ENCODE measurements at regions not wholly inside any gene's neighbourhood (a gene's known extent, or its start where the extent isn't known, plus 50 kb on each side); places are given as distances from the start of the nearest gene placed in this dataset.

- H3K9ac ChIP-seq (ENCODE audit: low read length): no peak overlapping the region
- H3K4me3 ChIP-seq (ENCODE audit: low read length): no peak overlapping the region
- H3K36me3 ChIP-seq (ENCODE audit: control insufficient read depth, insufficient read depth, low read length): no peaks in the 10 kb centered on the region
- H3K27me3 ChIP-seq (ENCODE audit: control insufficient read depth, insufficient read depth, low read length): no peaks in the 10 kb centered on the region
- no peaks in the 10 kb centered on the region for H3K4me1 ChIP-seq (ENCODE audit: control insufficient read depth, insufficient read depth, low read length)
- no peak overlapping the region for H3K27ac ChIP-seq (ENCODE audit: low read depth, low read length)
Measured at GRCh38 chr5:74127381-74128320, 501.7 kb downstream of the ARHGEF28 start.

GRCh38 chr5:74126294-74126693, 500.3 kb downstream of the ARHGEF28 start:
- no peak overlapping the region for H3K27ac ChIP-seq (ENCODE audit: low read depth, low read length)

GRCh38 chr5:74124826-74125225, 498.8 kb downstream of the ARHGEF28 start:
- no peak overlapping the region for H3K27ac ChIP-seq (ENCODE audit: low read depth, low read length)
- H3K9ac ChIP-seq (ENCODE audit: low read length): no peak overlapping the region
- H3K4me3 ChIP-seq (ENCODE audit: low read length): no peak overlapping the region
- no peaks in the 10 kb centered on the region for H3K27me3 ChIP-seq (ENCODE audit: control insufficient read depth, insufficient read depth, low read length)
- no peaks in the 10 kb centered on the region for H3K4me1 ChIP-seq (ENCODE audit: control insufficient read depth, insufficient read depth, low read length)
- no peaks in the 10 kb centered on the region for H3K36me3 ChIP-seq (ENCODE audit: control insufficient read depth, insufficient read depth, low read length)

More at GRCh38 chr5:74126294-74126693, 500.3 kb downstream of the ARHGEF28 start:
- H3K4me3 ChIP-seq (ENCODE audit: low read length): no peak overlapping the region
- no peaks in the 10 kb centered on the region for H3K27me3 ChIP-seq (ENCODE audit: control insufficient read depth, insufficient read depth, low read length)
- no peak overlapping the region for H3K9ac ChIP-seq (ENCODE audit: low read length)
- no peaks in the 10 kb centered on the region for H3K36me3 ChIP-seq (ENCODE audit: control insufficient read depth, insufficient read depth, low read length)
- no peaks in the 10 kb centered on the region for H3K4me1 ChIP-seq (ENCODE audit: control insufficient read depth, insufficient read depth, low read length)

GRCh38 chr5:74123929-74124328, 497.9 kb downstream of the ARHGEF28 start:
- H3K27me3 ChIP-seq (ENCODE audit: control insufficient read depth, insufficient read depth, low read length): no peaks in the 10 kb centered on the region
- no peaks in the 10 kb centered on the region for H3K4me1 ChIP-seq (ENCODE audit: control insufficient read depth, insufficient read depth, low read length)
- no peaks in the 10 kb centered on the region for H3K36me3 ChIP-seq (ENCODE audit: control insufficient read depth, insufficient read depth, low read length)

GRCh38 chr5:74122979-74123590, 497.1 kb downstream of the ARHGEF28 start:
- H3K27ac ChIP-seq (ENCODE audit: low read depth, low read length): no peak overlapping the region

More at GRCh38 chr5:74123929-74124328, 497.9 kb downstream of the ARHGEF28 start:
- no peak overlapping the region for H3K27ac ChIP-seq (ENCODE audit: low read depth, low read length)
- H3K4me3 ChIP-seq (ENCODE audit: low read length): no peak overlapping the region
- no peak overlapping the region for H3K9ac ChIP-seq (ENCODE audit: low read length)

GRCh38 chr5:74122175-74122574, 496.2 kb downstream of the ARHGEF28 start:
- H3K27me3 ChIP-seq (ENCODE audit: control insufficient read depth, insufficient read depth, low read length): no peaks in the 10 kb centered on the region
- H3K9ac ChIP-seq (ENCODE audit: low read length): no peak overlapping the region
- H3K4me1 ChIP-seq (ENCODE audit: control insufficient read depth, insufficient read depth, low read length): no peaks in the 10 kb centered on the region
- H3K4me3 ChIP-seq (ENCODE audit: low read length): no peak overlapping the region
- H3K36me3 ChIP-seq (ENCODE audit: control insufficient read depth, insufficient read depth, low read length): no peaks in the 10 kb centered on the region
- H3K27ac ChIP-seq (ENCODE audit: low read depth, low read length): no peak overlapping the region

More at GRCh38 chr5:74122979-74123590, 497.1 kb downstream of the ARHGEF28 start:
- Histone ChIP-seq H3K9ac (ENCODE audit: low read length) (no peak overlapping the region), H3K36me3 (ENCODE audit: control insufficient read depth, insufficient read depth, low read length) (no peaks in the 10 kb centered on the region), H3K4me1 (ENCODE audit: control insufficient read depth, insufficient read depth, low read length) (no peaks in the 10 kb centered on the region), H3K27me3 (ENCODE audit: control insufficient read depth, insufficient read depth, low read length) (no peaks in the 10 kb centered on the region), H3K4me3 (ENCODE audit: low read length) (no peak overlapping the region)

GRCh38 chr5:74120585-74120984, 494.6 kb downstream of the ARHGEF28 start:
- no peak overlapping the region for H3K4me3 ChIP-seq (ENCODE audit: low read length)
- H3K4me1 ChIP-seq (ENCODE audit: control insufficient read depth, insufficient read depth, low read length): no peaks in the 10 kb centered on the region
- H3K36me3 ChIP-seq (ENCODE audit: control insufficient read depth, insufficient read depth, low read length): no peaks in the 10 kb centered on the region
- H3K27ac ChIP-seq (ENCODE audit: low read depth, low read length): no peak overlapping the region
- no peaks in the 10 kb centered on the region for H3K27me3 ChIP-seq (ENCODE audit: control insufficient read depth, insufficient read depth, low read length)
- no peak overlapping the region for H3K9ac ChIP-seq (ENCODE audit: low read length)

- Histone ChIP-seq H3K4me1 (ENCODE audit: control insufficient read depth, insufficient read depth, low read length) (no peaks in the 10 kb centered on the region), H3K4me3 (ENCODE audit: low read length) (no peak overlapping the region), H3K9ac (ENCODE audit: low read length) (no peak overlapping the region)
Measured at GRCh38 chr5:74118071-74118470, 492.1 kb downstream of the ARHGEF28 start.

GRCh38 chr5:74116984-74117383, 491.0 kb downstream of the ARHGEF28 start:
- H3K9ac ChIP-seq (ENCODE audit: low read length): no peak overlapping the region
- no peaks in the 10 kb centered on the region for H3K36me3 ChIP-seq (ENCODE audit: control insufficient read depth, insufficient read depth, low read length)
- H3K27ac ChIP-seq (ENCODE audit: low read depth, low read length): no peak overlapping the region
- no peak overlapping the region for H3K4me3 ChIP-seq (ENCODE audit: low read length)
- no peaks in the 10 kb centered on the region for H3K27me3 ChIP-seq (ENCODE audit: control insufficient read depth, insufficient read depth, low read length)
- no peaks in the 10 kb centered on the region for H3K4me1 ChIP-seq (ENCODE audit: control insufficient read depth, insufficient read depth, low read length)

More at GRCh38 chr5:74118071-74118470, 492.1 kb downstream of the ARHGEF28 start:
- H3K27ac ChIP-seq (ENCODE audit: low read depth, low read length): no peak overlapping the region
- H3K27me3 ChIP-seq (ENCODE audit: control insufficient read depth, insufficient read depth, low read length): no peaks in the 10 kb centered on the region
- no peaks in the 10 kb centered on the region for H3K36me3 ChIP-seq (ENCODE audit: control insufficient read depth, insufficient read depth, low read length)

- no peak overlapping the region for H3K9ac ChIP-seq (ENCODE audit: low read length)
- no peak overlapping the region for H3K27ac ChIP-seq (ENCODE audit: low read depth, low read length)
- H3K4me3 ChIP-seq (ENCODE audit: low read length): no peak overlapping the region
- H3K36me3 ChIP-seq (ENCODE audit: control insufficient read depth, insufficient read depth, low read length): no peaks in the 10 kb centered on the region
- no peaks in the 10 kb centered on the region for H3K27me3 ChIP-seq (ENCODE audit: control insufficient read depth, insufficient read depth, low read length)
- H3K4me1 ChIP-seq (ENCODE audit: control insufficient read depth, insufficient read depth, low read length): no peaks in the 10 kb centered on the region
Measured at GRCh38 chr5:74116266-74116665, 490.3 kb downstream of the ARHGEF28 start.

- no peak overlapping the region for H3K27ac ChIP-seq (ENCODE audit: low read depth, low read length)
Measured at GRCh38 chr5:74113927-74114326, 487.9 kb downstream of the ARHGEF28 start.

GRCh38 chr5:74113196-74113540, 487.2 kb downstream of the ARHGEF28 start:
- Histone ChIP-seq H3K4me3 (ENCODE audit: low read length) (no peak overlapping the region), H3K9ac (ENCODE audit: low read length) (no peak overlapping the region), H3K27ac (ENCODE audit: low read depth, low read length) (no peak overlapping the region), H3K27me3 (ENCODE audit: control insufficient read depth, insufficient read depth, low read length) (no peaks in the 10 kb centered on the region), H3K36me3 (ENCODE audit: control insufficient read depth, insufficient read depth, low read length) (no peaks in the 10 kb centered on the region), H3K4me1 (ENCODE audit: control insufficient read depth, insufficient read depth, low read length) (no peaks in the 10 kb centered on the region)

More at GRCh38 chr5:74113927-74114326, 487.9 kb downstream of the ARHGEF28 start:
- no peaks in the 10 kb centered on the region for H3K27me3 ChIP-seq (ENCODE audit: control insufficient read depth, insufficient read depth, low read length)
- no peak overlapping the region for H3K9ac ChIP-seq (ENCODE audit: low read length)
- H3K36me3 ChIP-seq (ENCODE audit: control insufficient read depth, insufficient read depth, low read length): no peaks in the 10 kb centered on the region
- H3K4me3 ChIP-seq (ENCODE audit: low read length): no peak overlapping the region
- no peaks in the 10 kb centered on the region for H3K4me1 ChIP-seq (ENCODE audit: control insufficient read depth, insufficient read depth, low read length)

Data from rectal smooth muscle tissue (tissue), 1 donor.